ENCODE measurements at regions not wholly inside any gene's neighbourhood (a gene's known extent, or its start where the extent isn't known, plus 50 kb on each side); places are given as distances from the start of the nearest gene placed in this dataset.

DNA sequence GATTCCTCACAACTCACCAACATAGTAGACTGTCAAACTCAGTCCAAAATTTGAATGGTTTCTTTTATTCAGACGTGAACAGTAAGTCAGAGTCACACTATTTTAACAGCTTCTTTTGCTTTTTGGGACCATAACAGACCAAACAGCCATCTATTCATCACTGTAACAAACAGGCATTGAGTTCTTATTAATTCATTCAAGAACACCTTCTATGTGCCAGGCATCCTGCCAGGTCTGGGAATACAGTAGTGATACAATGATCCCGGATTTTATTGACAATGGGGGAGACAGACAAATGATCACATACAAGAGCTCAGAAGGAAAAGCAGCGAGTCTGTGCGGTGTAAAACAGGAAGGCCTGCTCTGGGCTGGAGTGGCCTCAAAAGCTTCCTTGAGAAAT is 153.3 kb upstream of the ERCC6L2 start:
- DNase-seq: no peak
- H3K4me1 ChIP-seq (ENCODE audit: control insufficient read depth in 5 of 5, insufficient read depth in 5 of 5, low read length in 5 of 5): peaks cover 0 to 12% (median 0%) of the 10 kb centered on the region in 5 donors
- H3K9ac ChIP-seq (ENCODE audit: insufficient read depth in 1 of 2, low read length in 2 of 2): no peak overlapping the region
- no peak overlapping the region for H3K4me3 ChIP-seq
- H3K9me3 ChIP-seq (ENCODE audit: control insufficient read depth in 4 of 4, insufficient read depth in 3 of 4, low read length in 3 of 4): peaks cover 0 to 7% (median 0%) of the 10 kb centered on the region in 4 donors
- no peaks in the 10 kb centered on the region for H3K36me3 ChIP-seq (ENCODE audit: control insufficient read depth in 4 of 4, insufficient read depth in 4 of 4, low read length in 4 of 4)
- 64 to 74% methylated on average over 4 of the region's 4 CpGs for WGBS, 2 donors
- ATAC-seq (ENCODE audit: insufficient read depth, low FRiP score): no peak
- TF ChIP-seq, protein P1, sequence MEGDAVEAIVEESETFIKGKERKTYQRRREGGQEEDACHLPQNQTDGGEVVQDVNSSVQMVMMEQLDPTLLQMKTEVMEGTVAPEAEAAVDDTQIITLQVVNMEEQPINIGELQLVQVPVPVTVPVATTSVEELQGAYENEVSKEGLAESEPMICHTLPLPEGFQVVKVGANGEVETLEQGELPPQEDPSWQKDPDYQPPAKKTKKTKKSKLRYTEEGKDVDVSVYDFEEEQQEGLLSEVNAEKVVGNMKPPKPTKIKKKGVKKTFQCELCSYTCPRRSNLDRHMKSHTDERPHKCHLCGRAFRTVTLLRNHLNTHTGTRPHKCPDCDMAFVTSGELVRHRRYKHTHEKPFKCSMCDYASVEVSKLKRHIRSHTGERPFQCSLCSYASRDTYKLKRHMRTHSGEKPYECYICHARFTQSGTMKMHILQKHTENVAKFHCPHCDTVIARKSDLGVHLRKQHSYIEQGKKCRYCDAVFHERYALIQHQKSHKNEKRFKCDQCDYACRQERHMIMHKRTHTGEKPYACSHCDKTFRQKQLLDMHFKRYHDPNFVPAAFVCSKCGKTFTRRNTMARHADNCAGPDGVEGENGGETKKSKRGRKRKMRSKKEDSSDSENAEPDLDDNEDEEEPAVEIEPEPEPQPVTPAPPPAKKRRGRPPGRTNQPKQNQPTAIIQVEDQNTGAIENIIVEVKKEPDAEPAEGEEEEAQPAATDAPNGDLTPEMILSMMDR (IDR thresholded peaks at IDR 0.05; ENCODE audit: control extremely low read depth, extremely low read depth): no peak
- H3K27me3 ChIP-seq (ENCODE audit: control insufficient read depth in 3 of 3, insufficient read depth in 3 of 3, low read length in 2 of 3): no peaks in the 10 kb centered on the region
- no peak overlapping the region for H3K27ac ChIP-seq (ENCODE audit: low read depth in 1 of 2, low read length in 1 of 2)

GRCh38 chr9:95721061-95721531 is 154.4 kb upstream of the ERCC6L2 start:
- H3K9ac ChIP-seq (ENCODE audit: insufficient read depth in 1 of 2, low read length in 2 of 2): no peak overlapping the region
- 78 to 93% methylated on average over 5 of the region's 5 CpGs for WGBS, 2 donors
- TF ChIP-seq, protein P1 (IDR thresholded peaks at IDR 0.05; ENCODE audit: control extremely low read depth, extremely low read depth): no peak
- peaks cover 0 to 7% (median 0%) of the 10 kb centered on the region in 4 donors for H3K9me3 ChIP-seq (ENCODE audit: control insufficient read depth in 4 of 4, insufficient read depth in 3 of 4, low read length in 3 of 4)
- H3K27me3 ChIP-seq (ENCODE audit: control insufficient read depth in 3 of 3, insufficient read depth in 3 of 3, low read length in 2 of 3): no peaks in the 10 kb centered on the region
- H3K4me1 ChIP-seq (ENCODE audit: control insufficient read depth in 5 of 5, insufficient read depth in 5 of 5, low read length in 5 of 5): peaks cover 0 to 12% (median 0%) of the 10 kb centered on the region in 5 donors
- no peak for DNase-seq
- ATAC-seq (ENCODE audit: insufficient read depth, low FRiP score): no peak
- H3K27ac ChIP-seq (ENCODE audit: low read depth in 1 of 2, low read length in 1 of 2): no peak overlapping the region
- no peak overlapping the region for H3K4me3 ChIP-seq
- H3K36me3 ChIP-seq (ENCODE audit: control insufficient read depth in 4 of 4, insufficient read depth in 4 of 4, low read length in 4 of 4): no peaks in the 10 kb centered on the region

GRCh38 chr9:95720496-95720895 is 155.0 kb upstream of the ERCC6L2 start:
- DNase-seq (no peak), ATAC-seq (ENCODE audit: insufficient read depth, low FRiP score) (no peak)
- WGBS, 2 donors: 92 to 94% methylated on average over 4 to 6 of the region's 6 CpGs
- Histone ChIP-seq H3K27ac (ENCODE audit: low read depth in 1 of 2, low read length in 1 of 2) (no peak overlapping the region), H3K4me3 (no peak overlapping the region), H3K9ac (ENCODE audit: insufficient read depth in 1 of 2, low read length in 2 of 2) (no peak overlapping the region), H3K9me3 (ENCODE audit: control insufficient read depth in 4 of 4, insufficient read depth in 3 of 4, low read length in 3 of 4) (peaks cover 0 to 7% (median under 1%) of the 10 kb centered on the region in 4 donors), H3K36me3 (ENCODE audit: control insufficient read depth in 4 of 4, insufficient read depth in 4 of 4, low read length in 4 of 4) (no peaks in the 10 kb centered on the region), H3K27me3 (ENCODE audit: control insufficient read depth in 3 of 3, insufficient read depth in 3 of 3, low read length in 2 of 3) (no peaks in the 10 kb centered on the region), H3K4me1 (ENCODE audit: control insufficient read depth in 5 of 5, insufficient read depth in 5 of 5, low read length in 5 of 5) (peaks cover 0 to 12% (median 0%) of the 10 kb centered on the region in 5 donors)
- TF ChIP-seq, protein P1 (IDR thresholded peaks at IDR 0.05; ENCODE audit: control extremely low read depth, extremely low read depth): no peak

DNA sequence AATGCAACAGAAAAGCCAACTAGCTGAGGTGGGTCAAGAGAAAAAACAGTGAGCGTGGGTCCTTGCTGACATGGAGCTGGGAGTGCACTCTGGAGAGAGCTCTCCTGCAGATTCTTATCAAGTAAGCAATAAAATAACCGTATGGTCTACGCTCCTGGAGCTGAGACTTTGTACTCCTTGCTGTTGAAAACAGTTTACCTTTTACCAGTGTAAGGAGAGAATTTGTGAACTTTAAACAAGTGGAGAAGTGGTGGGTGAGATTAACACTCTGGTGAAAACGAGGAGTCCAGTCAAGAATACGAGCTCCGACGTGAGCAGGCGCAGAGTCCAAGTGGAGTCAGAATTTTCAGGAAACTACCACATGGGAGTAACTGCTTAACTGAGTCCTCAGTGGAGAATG is 156.1 kb upstream of the ERCC6L2 start:
- TF ChIP-seq, protein P1 (IDR thresholded peaks at IDR 0.05; ENCODE audit: control extremely low read depth, extremely low read depth): no peak
- DNase-seq (no peak), ATAC-seq (ENCODE audit: insufficient read depth, low FRiP score) (no peak)
- Histone ChIP-seq H3K27ac (ENCODE audit: low read depth in 1 of 2, low read length in 1 of 2) (no peak overlapping the region), H3K4me1 (ENCODE audit: control insufficient read depth in 5 of 5, insufficient read depth in 5 of 5, low read length in 5 of 5) (peaks cover 0 to 5% (median 0%) of the 10 kb centered on the region in 5 donors), H3K9me3 (ENCODE audit: control insufficient read depth in 4 of 4, insufficient read depth in 3 of 4, low read length in 3 of 4) (peaks cover 0 to 7% (median 2%) of the 10 kb centered on the region in 4 donors), H3K4me3 (no peak overlapping the region), H3K36me3 (ENCODE audit: control insufficient read depth in 4 of 4, insufficient read depth in 4 of 4, low read length in 4 of 4) (no peaks in the 10 kb centered on the region), H3K9ac (ENCODE audit: insufficient read depth in 1 of 2, low read length in 2 of 2) (no peak overlapping the region), H3K27me3 (ENCODE audit: control insufficient read depth in 3 of 3, insufficient read depth in 3 of 3, low read length in 2 of 3) (no peaks in the 10 kb centered on the region)
- 82 to 85% methylated on average over 8 of the region's 8 CpGs for WGBS, 2 donors
